Activated effector memory CD4-positive, alpha-beta T cell treated with anti-CD3 and anti-CD28 coated beads, Interleukin-2, amount 50 U/mL, for 16 hours (primary cell): ENCODE measurements at regions not wholly inside any gene's neighbourhood (a gene's known extent, or its start where the extent isn't known, plus 50 kb on each side); places are given as distances from the start of the nearest gene placed in this dataset.

Experiments
- DNase-seq: peaks from one replicate; pipeline ENCODE4 v3.0.0-alpha.2; 2020

DNA sequence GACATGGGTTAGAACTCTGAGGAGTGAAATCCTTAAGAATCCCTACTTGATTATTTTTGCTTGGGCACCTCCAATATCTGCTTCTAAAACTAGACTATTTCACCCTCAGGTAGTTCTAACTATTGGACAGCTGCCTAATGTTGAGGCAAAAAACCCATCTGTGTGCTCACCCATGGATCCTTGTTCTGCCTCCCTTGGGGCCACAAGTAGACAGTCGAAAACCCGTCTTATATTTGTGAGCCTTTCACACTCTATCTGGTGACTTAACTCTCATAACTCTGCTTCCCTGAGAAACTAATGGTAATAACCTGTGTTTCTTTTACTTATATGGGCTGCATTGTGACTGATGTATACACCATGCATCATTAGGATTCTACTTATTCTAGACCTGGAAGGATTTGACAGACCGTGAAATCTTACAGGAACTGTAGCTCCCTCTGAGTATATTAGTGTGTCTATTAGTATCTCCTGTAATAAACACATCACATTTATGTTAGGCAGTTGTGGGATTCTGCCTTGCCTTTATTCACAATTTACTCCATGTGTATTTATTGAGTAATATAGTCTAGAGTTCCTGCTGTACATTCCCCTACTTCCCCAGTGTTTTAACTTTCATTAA, 94.6 kb upstream of the SGCD start:
- no peak for DNase-seq

DNA sequence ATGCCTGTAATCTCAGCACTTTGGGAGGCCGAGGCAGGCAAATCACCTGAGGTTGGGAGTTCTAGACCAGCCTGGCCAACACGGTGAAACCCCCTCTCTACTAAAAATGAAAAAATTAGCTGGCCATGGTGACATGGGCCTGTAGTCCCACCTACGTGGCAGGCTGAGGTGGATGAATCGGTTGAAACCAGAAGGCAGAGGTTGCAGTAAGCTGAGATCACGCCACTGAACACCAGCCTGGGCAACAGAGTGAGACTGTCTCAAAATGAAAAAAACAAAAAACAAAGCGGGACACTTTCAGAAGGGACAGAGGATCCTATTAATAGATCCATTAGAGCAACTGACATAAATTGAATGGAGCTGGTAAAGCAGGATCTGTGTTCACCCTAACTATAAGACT, 89.6 kb upstream of the SGCD start:
- DNase-seq, result no peak

DNA sequence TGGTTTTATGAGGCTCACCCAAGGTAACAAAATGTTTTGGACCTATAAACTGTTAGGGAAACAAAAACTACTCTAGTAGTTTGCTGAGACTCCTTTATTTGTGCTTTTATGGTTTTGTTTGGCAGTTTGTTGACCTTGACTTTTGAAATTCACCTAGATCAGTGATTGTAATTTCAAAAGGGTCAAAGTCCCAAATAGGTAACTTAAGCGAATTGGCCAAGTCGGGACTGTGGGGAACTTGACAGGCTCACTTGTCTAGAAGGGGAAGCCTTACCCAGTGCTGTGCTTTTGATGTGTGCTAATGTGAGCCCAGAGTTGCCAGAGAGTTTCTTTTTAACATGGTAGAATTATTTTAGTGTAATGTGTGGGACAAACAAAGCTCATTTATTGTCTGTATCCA, 87.2 kb upstream of the SGCD start:
- no peak for DNase-seq

DNA sequence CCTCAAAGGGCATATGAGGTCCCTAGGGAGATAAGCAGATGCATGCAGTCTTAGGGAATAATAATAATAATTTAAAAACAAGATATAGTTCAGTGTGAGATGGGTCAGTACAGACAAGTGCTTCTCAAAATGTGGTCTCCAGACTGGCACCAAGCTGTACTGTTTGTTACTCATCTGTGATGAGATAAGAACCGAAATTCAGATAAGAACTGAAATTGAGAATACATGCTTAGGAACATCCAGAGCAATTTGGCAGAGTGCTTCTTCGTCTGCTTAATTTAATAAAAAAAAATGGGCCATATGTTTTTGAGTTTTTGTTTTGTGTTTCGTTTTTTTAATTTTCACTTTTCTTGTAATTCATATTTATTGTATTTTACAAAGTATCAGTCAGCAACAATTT, 86.5 kb upstream of the SGCD start:
- no peak for DNase-seq

DNA sequence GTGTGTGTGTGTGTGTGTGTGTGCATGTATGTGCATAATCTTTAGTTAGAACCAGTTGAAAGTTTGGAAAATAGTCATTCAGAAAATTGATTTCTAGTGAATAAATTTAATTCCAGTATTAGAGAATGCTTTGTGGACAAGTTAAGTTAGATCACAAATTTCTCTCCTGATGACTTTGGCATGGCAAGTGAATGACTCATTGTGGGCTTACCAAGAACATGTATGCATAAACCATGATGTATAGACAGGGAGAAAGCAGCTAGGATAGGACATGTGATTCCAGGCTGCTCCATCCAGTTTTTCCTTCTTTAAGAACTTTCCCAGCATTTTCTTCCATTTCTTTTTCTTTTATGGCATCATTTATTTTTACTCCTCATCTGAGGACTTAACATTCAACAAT, 85.7 kb upstream of the SGCD start:
- no peak for DNase-seq

DNA sequence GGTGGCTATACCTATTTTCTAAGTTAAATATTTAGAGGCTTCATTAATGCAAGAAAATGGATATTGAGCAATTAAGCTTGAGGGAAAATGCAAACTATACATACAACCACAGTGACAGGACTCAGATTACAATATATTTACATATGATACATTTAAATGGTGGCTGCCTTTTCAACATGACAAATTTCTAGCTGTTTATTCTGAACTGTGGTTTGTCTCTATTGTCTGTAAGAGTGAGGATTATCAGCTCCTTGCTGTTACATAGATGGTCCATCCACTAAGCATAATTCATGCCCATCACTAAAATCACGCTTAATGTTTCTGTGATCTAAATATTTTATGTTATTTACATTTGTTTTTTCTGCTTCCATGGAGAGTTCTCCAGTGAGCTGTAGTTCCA, 81.1 kb upstream of the SGCD start:
- no peak for DNase-seq

DNA sequence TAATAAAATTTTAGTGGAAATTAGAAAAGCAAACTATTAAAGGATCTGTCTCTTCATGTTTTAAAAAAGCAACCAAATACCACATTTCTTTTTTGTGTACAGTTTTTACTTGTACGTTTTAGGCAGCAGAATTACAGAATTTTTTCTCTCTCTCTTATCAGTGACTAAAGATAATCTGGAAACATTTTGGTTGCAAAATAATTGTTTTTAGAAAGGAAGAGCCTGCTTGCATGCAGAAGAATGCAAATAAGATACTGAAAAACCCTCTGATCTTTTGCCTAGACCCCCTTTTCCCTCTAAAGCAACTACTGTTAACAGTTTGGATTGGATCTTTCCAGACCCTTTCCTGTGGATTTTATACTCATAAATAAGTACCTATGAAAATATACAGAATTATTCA, 75.9 kb upstream of the SGCD start:
- no peak for DNase-seq

DNA sequence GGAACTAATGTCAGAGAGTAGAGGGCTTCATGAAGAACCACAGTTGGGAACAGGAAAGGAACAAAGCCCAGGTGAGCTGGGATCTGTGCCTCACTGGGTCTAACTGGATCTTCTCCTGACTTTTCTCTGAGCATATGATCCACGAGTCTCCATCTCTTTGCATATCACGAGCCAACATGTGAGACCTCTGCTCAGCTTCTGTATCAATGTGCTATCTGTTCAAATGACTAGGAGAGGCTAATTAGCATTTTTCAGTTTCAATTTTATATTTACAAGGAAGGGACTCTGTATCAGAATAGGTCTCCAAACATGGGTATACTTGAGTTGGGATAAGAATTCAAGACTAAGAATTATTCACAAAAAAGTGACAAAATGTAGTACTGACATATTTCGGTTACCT, 73.8 kb upstream of the SGCD start:
- DNase-seq, result no peak

DNA sequence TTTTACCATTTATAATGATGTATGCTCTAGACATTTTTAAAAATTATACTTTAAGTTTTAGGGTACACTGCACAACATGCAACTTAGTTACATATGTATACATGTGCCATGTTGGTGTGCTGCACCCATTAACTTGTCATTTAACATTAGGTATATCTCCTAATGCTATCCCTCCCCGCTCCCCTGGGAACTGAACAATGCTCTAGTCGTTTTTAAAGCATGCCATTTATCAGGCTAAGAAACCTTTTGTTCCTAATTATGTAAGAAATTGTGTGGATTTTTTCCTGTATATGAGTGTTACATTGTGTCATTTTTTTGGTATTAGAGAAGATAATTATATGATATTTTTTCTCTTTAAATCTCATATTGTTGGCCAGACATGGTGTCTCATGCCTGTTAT, 72.8 kb upstream of the SGCD start:
- no peak for DNase-seq

DNA sequence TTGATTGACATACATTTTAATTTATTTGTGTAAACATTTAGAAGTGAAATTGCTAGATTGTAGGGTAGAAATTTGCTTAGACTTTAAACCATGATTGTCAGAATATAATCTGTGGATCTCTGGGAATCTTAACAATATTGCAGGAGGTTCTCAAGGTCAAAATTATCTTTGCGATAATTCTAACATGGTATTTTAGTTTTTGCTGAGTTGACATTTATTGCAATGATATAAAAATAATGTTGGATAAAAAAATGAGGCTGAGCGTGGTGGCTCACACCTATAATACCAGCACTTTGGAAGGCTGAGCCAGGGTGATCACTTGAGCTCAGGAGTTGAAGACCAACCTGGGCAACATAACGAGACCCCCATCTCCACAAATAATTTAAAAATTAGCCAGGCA, 70.3 kb upstream of the SGCD start:
- no peak for DNase-seq

DNA sequence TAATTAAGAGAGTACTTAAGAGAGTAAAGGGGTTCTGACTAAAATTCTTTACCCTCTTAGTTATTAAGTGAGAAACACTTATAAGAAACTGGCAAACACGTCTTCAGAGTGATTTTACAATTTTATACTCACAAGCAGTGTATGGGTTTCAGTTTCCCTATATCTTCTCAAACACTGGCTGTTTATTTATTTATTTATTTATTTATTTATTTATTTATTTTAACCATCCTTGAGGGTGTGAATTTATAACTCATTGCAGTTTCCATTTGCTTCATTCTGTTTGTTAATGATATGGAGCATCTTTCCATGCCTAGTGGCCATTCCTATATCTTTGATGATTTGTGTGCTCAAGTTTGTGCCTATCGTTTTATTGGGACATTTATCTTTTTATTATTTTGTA, 68.0 kb upstream of the SGCD start:
- DNase-seq, result no peak

DNA sequence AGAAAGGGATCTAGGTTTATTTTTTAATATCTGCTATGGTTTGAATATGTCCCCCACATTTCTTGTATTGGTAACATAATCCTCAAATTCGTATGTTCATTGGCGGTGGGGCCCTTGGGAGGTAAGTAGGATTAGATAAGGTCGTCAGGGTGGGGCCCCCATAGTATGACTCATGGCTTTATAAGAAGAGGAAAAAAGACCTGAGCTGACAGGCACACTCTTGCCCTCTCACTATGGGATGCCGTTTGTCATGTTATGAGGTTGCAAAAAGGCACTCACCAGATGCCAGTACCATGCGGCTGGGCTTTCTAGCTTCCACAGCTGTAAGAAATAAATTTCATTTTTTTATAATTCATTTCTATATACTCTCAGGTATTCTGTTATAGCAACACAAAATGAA, 67.3 kb upstream of the SGCD start:
- DNase-seq, result no peak

DNA sequence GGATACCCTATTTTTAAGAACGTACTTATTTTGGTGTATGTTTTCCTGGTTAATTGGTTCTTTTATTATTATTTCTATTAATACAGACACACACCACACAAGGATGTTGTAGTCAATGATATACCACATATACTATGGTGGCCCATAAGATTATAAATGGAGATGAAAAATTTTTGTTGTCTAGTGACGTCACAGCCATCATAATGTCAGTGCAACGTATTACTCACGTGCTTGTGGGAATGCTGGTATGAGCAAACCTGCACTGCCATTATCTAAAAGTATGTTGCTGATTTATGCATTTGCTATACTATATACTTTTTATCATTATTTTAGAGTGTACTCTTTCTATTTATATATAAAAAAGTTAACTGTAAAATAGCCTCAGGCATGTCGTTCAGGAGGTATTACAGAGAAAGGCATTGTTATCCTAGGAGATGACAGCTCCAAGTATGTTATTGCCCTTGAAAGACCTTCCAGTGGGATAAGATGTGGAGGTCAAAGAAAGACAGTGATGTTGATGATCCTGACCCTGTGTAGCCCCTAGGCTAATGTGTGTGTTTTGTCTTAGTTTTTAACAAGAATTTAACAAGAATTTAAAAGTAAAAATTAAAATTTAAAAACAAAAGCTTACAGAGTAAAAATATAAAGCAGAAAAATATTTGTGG, 65.6 kb upstream of the SGCD start:
- DNase-seq, result no peak

DNA sequence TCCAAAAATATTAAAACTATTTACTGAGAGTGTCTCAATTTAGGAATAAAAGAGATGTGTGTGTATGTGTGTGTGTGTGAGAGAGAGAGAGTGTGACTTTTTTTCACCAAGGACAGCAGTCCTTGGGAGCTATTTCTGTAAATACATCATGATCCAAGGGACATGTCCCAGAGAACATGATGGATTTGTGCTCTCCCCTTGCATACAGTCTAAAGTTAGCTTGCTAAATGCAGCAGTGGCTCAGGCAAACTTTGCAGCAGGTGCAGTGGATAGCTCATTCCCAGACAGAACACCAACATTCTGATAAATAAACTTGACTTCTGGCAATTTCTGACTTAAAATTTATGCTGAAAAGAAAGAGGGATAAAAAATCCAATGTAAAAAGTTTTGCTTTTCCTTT, 55.4 kb upstream of the SGCD start:
- no peak for DNase-seq

DNA sequence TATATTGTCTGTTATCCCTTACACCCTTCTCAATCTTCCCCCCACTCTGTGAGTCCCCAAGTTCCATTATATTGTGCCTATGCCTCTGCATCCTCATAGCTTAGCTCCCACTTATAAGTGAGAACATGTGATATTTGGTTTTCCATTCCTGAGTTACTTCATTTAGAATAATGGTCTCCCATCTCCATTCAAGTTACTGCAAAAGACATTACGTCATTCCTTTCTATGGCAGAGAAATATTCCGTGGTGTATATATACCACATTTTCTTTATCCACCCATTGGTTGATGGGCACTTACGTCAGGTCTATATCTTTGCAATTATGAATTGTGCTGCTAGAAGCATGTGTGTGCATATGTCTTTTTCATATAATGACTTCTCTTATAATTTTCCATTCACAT, 54.8 kb upstream of the SGCD start:
- no peak for DNase-seq

DNA sequence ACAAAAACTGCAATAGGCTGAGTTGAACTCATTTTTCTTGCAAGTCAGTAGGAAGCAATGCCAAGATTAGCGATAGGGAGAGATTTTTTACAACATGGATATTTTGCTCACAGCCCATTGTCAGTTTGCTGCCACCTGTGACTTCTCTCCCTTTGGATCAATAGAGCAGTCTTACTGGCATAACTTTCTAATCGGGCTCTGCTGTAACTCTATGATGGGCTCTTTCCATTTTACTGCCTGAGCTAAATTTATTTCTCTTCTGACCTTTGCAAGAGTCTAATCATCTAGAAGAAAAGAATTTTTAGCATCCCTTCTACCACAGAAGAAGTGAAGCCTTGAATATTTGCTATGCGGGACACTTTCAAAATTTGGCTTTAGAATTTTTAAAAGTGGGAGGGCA, 53.6 kb upstream of the SGCD start:
- no peak for DNase-seq

DNA sequence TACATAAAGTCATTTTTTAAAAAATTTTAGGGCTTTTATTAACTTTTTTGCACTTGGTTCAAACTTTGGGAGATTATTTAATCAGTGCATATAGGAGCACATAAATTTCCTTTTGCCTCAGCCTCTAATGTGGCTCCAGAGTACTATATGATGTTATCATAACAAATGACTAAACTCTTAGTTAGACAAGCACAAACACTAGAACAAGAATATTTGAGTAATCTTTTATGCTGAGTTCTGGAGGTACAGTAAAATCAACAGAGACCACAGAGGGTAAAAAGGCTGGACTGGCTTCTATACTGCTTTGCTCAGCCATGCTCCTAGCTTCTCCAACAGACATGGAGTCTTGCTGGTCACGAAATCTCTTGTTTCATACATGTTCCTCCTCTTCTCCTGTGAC, 52.5 kb upstream of the SGCD start:
- DNase-seq, result no peak
